Erythroblast (primary cell): ENCODE measurements at regions not wholly inside any gene's neighbourhood (a gene's known extent, or its start where the extent isn't known, plus 50 kb on each side); places are given as distances from the start of the nearest gene placed in this dataset.
"Not testable (repeated sequence)": the region's sequence is repeated elsewhere in the genome, so short reads cannot be mapped to it uniquely, and the experiment has no call there.

Experiments
- DNase-seq, 2 experiments: peaks; one replicate each; lab custom pipeline; 2025; lab: John Stamatoyannopoulos, UW
- GATA1 ChIP-seq: IDR thresholded peaks from 2 replicates; pipeline ENCODE4 v1.6.1; 2011; ENCODE audit warnings: low read depth, mild to moderate bottlenecking, control low read depth, low read length, moderate library complexity
- POLR2A ChIP-seq: IDR thresholded peaks from 2 replicates; pipeline ENCODE4 v1.6.1; 2011; ENCODE audit warnings: mild to moderate bottlenecking, low read length

GRCh38 chr3:94378322-94378721 is 315.5 kb downstream of the NSUN3 start:
- TF ChIP-seq GATA1 (no peak), POLR2A (no peak)
- no peak for DNase-seq

- no peak for TF ChIP-seq GATA1
- TF ChIP-seq POLR2A: no peak
- no peak for DNase-seq
These were observed 316.4 kb downstream of the NSUN3 start for GRCh38 chr3:94379264-94379663.

GRCh38 chr3:94394885-94395284 is 332.0 kb downstream of the NSUN3 start:
- DNase-seq: no peak
- TF ChIP-seq GATA1: no peak

GRCh38 chr3:94395851-94396250 is 333.0 kb downstream of the NSUN3 start:
- DNase-seq: no peak
- TF ChIP-seq POLR2A (no peak), GATA1 (no peak)

- DNase-seq: no peak
- TF ChIP-seq GATA1: no peak
- no peak for TF ChIP-seq POLR2A
These were observed 335.2 kb downstream of the NSUN3 start for GRCh38 chr3:94398036-94398435.

- DNase-seq: no peak
These were observed 338.6 kb downstream of the NSUN3 start for GRCh38 chr3:94401466-94401865.

GRCh38 chr3:94402126-94402525 is 339.3 kb downstream of the NSUN3 start:
- DNase-seq: no peak
- TF ChIP-seq GATA1 (no peak), POLR2A (no peak)

More at GRCh38 chr3:94401466-94401865, 338.6 kb downstream of the NSUN3 start:
- TF ChIP-seq POLR2A (no peak), GATA1 (no peak)

- no peak for DNase-seq
- TF ChIP-seq GATA1 (no peak), POLR2A (no peak)
These were observed 342.6 kb downstream of the NSUN3 start for GRCh38 chr3:94405258-94406035.

GRCh38 chr3:94406595-94406994 is 343.7 kb downstream of the NSUN3 start:
- no peak for DNase-seq
- TF ChIP-seq POLR2A (no peak), GATA1 (no peak)

- DNase-seq: not testable (repeated sequence)
These were observed 350.1 kb downstream of the NSUN3 start for GRCh38 chr3:94412936-94413335.

- DNase-seq: no peak
- no peak for TF ChIP-seq GATA1
- TF ChIP-seq POLR2A: no peak
These were observed 350.7 kb downstream of the NSUN3 start for GRCh38 chr3:94413336-94414108.

- DNase-seq: no peak
- TF ChIP-seq GATA1 (no peak), POLR2A (no peak)
These were observed 351.6 kb downstream of the NSUN3 start for GRCh38 chr3:94414418-94414817.

GRCh38 chr3:94416768-94417167 is 353.9 kb downstream of the NSUN3 start:
- TF ChIP-seq POLR2A (no peak), GATA1 (no peak)
- DNase-seq: no peak

- TF ChIP-seq POLR2A: no peak
- no peak for TF ChIP-seq GATA1
- no peak for DNase-seq
These were observed 355.1 kb downstream of the NSUN3 start for GRCh38 chr3:94417963-94418455.

GRCh38 chr3:94420931-94421330 is 358.1 kb downstream of the NSUN3 start:
- no peak for TF ChIP-seq POLR2A
- TF ChIP-seq GATA1: no peak
- DNase-seq: no peak
